RWPE2 (cell line): ENCODE measurements at regions not wholly inside any gene's neighbourhood (a gene's known extent, or its start where the extent isn't known, plus 50 kb on each side); places are given as distances from the start of the nearest gene placed in this dataset.
"Not testable (repeated sequence)": the region's sequence is repeated elsewhere in the genome, so short reads cannot be mapped to it uniquely, and the experiment has no call there.

Source experiments
- ATAC-seq: fragments of 200-7000 bp; cut with Tn5 transposase; 3 replicates; pipeline ENCODE4 v1.9.1; 2021; ENCODE audit warnings: low read depth
- DNase-seq: peaks from one replicate; pipeline ENCODE4 v3.0.0-alpha.2; 2020; ENCODE audit warnings: low spot score
- H3K27ac ChIP-seq: fragments of 450-650 bp; 2 replicates; pipeline ENCODE4 v1.5.1; 2017; ENCODE audit warnings: mild to moderate bottlenecking; ENCODE audit not compliant: poor library complexity, severe bottlenecking
- H3K27me3 ChIP-seq: fragments of 250-450 bp; sonication (Bioruptor Pico); 2 replicates; pipeline ENCODE4 v1.5.1; 2021; ENCODE audit warnings: mild to moderate bottlenecking, moderate library complexity; ENCODE audit not compliant: insufficient read depth, poor library complexity, severe bottlenecking
- H3K36me3 ChIP-seq: fragments of 250-450 bp; sonication (Bioruptor Pico); 2 replicates; pipeline ENCODE4 v1.5.1; 2020; ENCODE audit warnings: low read depth, mild to moderate bottlenecking, moderate library complexity
- H3K4me1 ChIP-seq: fragments of 250-450 bp; sonication (Bioruptor Pico); 2 replicates; pipeline ENCODE4 v1.5.1; 2021; ENCODE audit warnings: mild to moderate bottlenecking, moderate library complexity; ENCODE audit not compliant: insufficient read depth, poor library complexity, severe bottlenecking
- H3K4me3 ChIP-seq: fragments of 250-450 bp; sonication (Bioruptor Pico); 2 replicates; pipeline ENCODE4 v1.5.1; 2021; ENCODE audit warnings: mild to moderate bottlenecking, moderate library complexity; ENCODE audit not compliant: severe bottlenecking
- H3K9me3 ChIP-seq: fragments of 250-450 bp; sonication (Bioruptor Pico); 2 replicates; pipeline ENCODE4 v1.5.1; 2021; ENCODE audit warnings: mild to moderate bottlenecking, moderate library complexity; ENCODE audit not compliant: severe bottlenecking
- TF ChIP-seq, protein P1 (sequence below): fragments of 450-650 bp; IDR thresholded peaks from one replicate; pipeline ENCODE4 v1.5.1; 2017; ENCODE audit warnings: mild to moderate bottlenecking, moderate library complexity; ENCODE audit not compliant: poor library complexity, severe bottlenecking

- H3K4me3 ChIP-seq = no peak overlapping the region
- no peak overlapping the region for H3K27ac ChIP-seq
- DNase-seq (no peak), ATAC-seq (no peak)
- TF ChIP-seq, protein P1, sequence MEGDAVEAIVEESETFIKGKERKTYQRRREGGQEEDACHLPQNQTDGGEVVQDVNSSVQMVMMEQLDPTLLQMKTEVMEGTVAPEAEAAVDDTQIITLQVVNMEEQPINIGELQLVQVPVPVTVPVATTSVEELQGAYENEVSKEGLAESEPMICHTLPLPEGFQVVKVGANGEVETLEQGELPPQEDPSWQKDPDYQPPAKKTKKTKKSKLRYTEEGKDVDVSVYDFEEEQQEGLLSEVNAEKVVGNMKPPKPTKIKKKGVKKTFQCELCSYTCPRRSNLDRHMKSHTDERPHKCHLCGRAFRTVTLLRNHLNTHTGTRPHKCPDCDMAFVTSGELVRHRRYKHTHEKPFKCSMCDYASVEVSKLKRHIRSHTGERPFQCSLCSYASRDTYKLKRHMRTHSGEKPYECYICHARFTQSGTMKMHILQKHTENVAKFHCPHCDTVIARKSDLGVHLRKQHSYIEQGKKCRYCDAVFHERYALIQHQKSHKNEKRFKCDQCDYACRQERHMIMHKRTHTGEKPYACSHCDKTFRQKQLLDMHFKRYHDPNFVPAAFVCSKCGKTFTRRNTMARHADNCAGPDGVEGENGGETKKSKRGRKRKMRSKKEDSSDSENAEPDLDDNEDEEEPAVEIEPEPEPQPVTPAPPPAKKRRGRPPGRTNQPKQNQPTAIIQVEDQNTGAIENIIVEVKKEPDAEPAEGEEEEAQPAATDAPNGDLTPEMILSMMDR = no peak
- no peaks in the 10 kb centered on the region for H3K36me3 ChIP-seq
- no peaks in the 10 kb centered on the region for H3K27me3 ChIP-seq
- H3K9me3 ChIP-seq = no peaks in the 10 kb centered on the region
- H3K4me1 ChIP-seq = no peaks in the 10 kb centered on the region
Measured at GRCh38 chr12:102281231-102281630, 83.6 kb upstream of the PMCH start.

- not testable (repeated sequence) for H3K4me1 ChIP-seq, H3K36me3 ChIP-seq, H3K9me3 ChIP-seq, DNase-seq, H3K4me3 ChIP-seq, H3K27ac ChIP-seq, ATAC-seq, H3K27me3 ChIP-seq
Measured at GRCh38 chr12:102255687-102256086, 58.1 kb upstream of the PMCH start.

DNA sequence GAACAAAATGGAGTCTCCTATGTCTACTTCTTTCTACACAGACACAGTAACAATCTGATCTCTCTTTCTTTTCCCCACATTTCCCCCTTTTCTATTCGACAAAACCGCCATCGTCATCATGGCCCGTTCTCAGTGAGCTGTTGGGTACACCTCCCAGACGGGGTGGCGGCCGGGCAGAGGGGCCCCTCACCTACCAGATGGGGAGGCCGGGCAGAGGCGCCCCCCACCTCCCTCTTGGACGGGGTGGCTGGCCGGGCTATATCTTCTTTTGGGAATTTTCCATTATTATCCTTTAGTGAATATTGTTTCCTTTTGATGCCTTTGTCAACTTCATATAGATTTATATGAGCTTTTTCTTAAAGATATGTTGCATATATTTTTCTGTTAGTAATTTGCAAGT, 53.4 kb upstream of the PMCH start:
- not testable (repeated sequence) for H3K4me1 ChIP-seq, H3K27me3 ChIP-seq, H3K27ac ChIP-seq, H3K4me3 ChIP-seq, DNase-seq, H3K9me3 ChIP-seq, H3K36me3 ChIP-seq, ATAC-seq

GRCh38 chr12:102249079-102249841, 51.6 kb upstream of the PMCH start:
- no peak for ATAC-seq

More at GRCh38 chr12:102249079-102249841, 51.6 kb upstream of the PMCH start:
- Histone ChIP-seq H3K4me3 (no peak overlapping the region), H3K27me3 (no peaks in the 10 kb centered on the region), H3K36me3 (no peaks in the 10 kb centered on the region), H3K27ac (no peak overlapping the region), H3K4me1 (no peaks in the 10 kb centered on the region), H3K9me3 (no peaks in the 10 kb centered on the region)
- DNase-seq = no peak
- TF ChIP-seq, protein P1 = no peak
